GM23248 (cell line): ENCODE measurements at regions not wholly inside any gene's neighbourhood (a gene's known extent, or its start where the extent isn't known, plus 50 kb on each side); places are given as distances from the start of the nearest gene placed in this dataset.

ENCODE experiments used
- DNase-seq: peaks from one replicate; pipeline ENCODE4 v3.0.0-alpha.2; 2015
- H2AFZ ChIP-seq: fragments of 200-600 bp; sonication (generic); 2 replicates; pipeline ENCODE4 v1.6.1; 2016; ENCODE audit warnings: antibody characterized with exemption
- H3F3A ChIP-seq: fragments of 200-600 bp; sonication (generic); 2 replicates; pipeline ENCODE4 v1.6.1; 2016; ENCODE audit warnings: mild to moderate bottlenecking, antibody characterized with exemption, mixed run types; ENCODE audit not compliant: insufficient read depth
- H3K27ac ChIP-seq: fragments of 200-600 bp; sonication (generic); 2 replicates; pipeline ENCODE4 v1.5.1; 2016; ENCODE audit warnings: mild to moderate bottlenecking
- H3K27me3 ChIP-seq: fragments of 200-600 bp; sonication (generic); replicated peaks from 2 replicates; pipeline ENCODE4 v1.6.1; 2016; ENCODE audit warnings: mild to moderate bottlenecking; ENCODE audit not compliant: insufficient read depth
- H3K36me3 ChIP-seq: fragments of 200-600 bp; sonication (generic); 2 replicates; pipeline ENCODE4 v1.6.1; 2016; ENCODE audit warnings: low read depth, mild to moderate bottlenecking
- H3K4me1 ChIP-seq: fragments of 200-600 bp; sonication (generic); 2 replicates; pipeline ENCODE4 v1.6.1; 2016; ENCODE audit warnings: mild to moderate bottlenecking; ENCODE audit not compliant: insufficient read depth
- H3K4me2 ChIP-seq: fragments of 200-600 bp; sonication (generic); one replicate; pipeline ENCODE4 v1.6.1; 2016; ENCODE audit warnings: mild to moderate bottlenecking; ENCODE audit not compliant: unreplicated experiment
- H3K4me3 ChIP-seq: fragments of 200-600 bp; sonication (generic); 2 replicates; pipeline ENCODE4 v1.5.1; 2016; ENCODE audit warnings: mild to moderate bottlenecking
- H3K79me2 ChIP-seq: fragments of 200-600 bp; sonication (generic); 2 replicates; pipeline ENCODE4 v1.6.1; 2016; ENCODE audit warnings: mild to moderate bottlenecking; ENCODE audit not compliant: insufficient read depth
- H3K9ac ChIP-seq: fragments of 200-600 bp; sonication (generic); 2 replicates; pipeline ENCODE4 v1.6.1; 2016; ENCODE audit warnings: mild to moderate bottlenecking
- H3K9me2 ChIP-seq: fragments of 200-600 bp; sonication (generic); 2 replicates; pipeline ENCODE4 v1.6.1; 2016; ENCODE audit warnings: mixed run types, mild to moderate bottlenecking, moderate library complexity; ENCODE audit not compliant: insufficient read depth
- H3K9me3 ChIP-seq: fragments of 200-600 bp; sonication (generic); one replicate; pipeline ENCODE4 v1.6.1; 2017; ENCODE audit warnings: low read depth
- H4K20me1 ChIP-seq: fragments of 200-600 bp; sonication (generic); 2 replicates; pipeline ENCODE4 v1.6.0; 2016; ENCODE audit not compliant: insufficient read depth
- EZH2 ChIP-seq: fragments of 200-600 bp; sonication (generic); IDR thresholded peaks from 2 replicates; pipeline ENCODE4 v1.6.1; 2018; ENCODE audit warnings: antibody characterized with exemption, mild to moderate bottlenecking; ENCODE audit not compliant: insufficient read depth, poor library complexity, severe bottlenecking
- EZH2phosphoT487 ChIP-seq: fragments of 200-600 bp; sonication (generic); IDR thresholded peaks from 2 replicates; pipeline ENCODE4 v1.6.1; 2018; ENCODE audit warnings: antibody characterized with exemption, moderate library complexity, mild to moderate bottlenecking, low read depth; ENCODE audit not compliant: insufficient read depth
- WGBS, 2 experiments: methylation state at CpG; one replicate each; pipeline ENCODE4 v1.1.6; 2015 to 2017; ENCODE audit warnings: low lambda C conversion rate in 2 of 2, low coverage in 1 of 2; ENCODE audit errors: missing lambda C conversion rate in 2 of 2; 5-methylcytosine and 5-hydroxymethylcytosine counted together
- in situ Hi-C: fragments of 300-500 bp; cut with MboI; formaldehyde crosslinking; loops from 2 replicates; pipeline ENCODE4 v1.15.0; 2020

GRCh38 chr2:223475901-223476300, 126.3 kb downstream of the SCG2 start:
- H3K9me2 ChIP-seq: no peaks in the 10 kb centered on the region
- H3K9ac ChIP-seq: no peak overlapping the region
- in situ Hi-C loops: no loop called here
- H3K27ac ChIP-seq: no peak overlapping the region
- H3K36me3 ChIP-seq: no peaks in the 10 kb centered on the region
- H3K4me1 ChIP-seq: 0 out of 2 replicates have a peak, but pooled peaks cover 9% of the 10 kb centered on the region
- H3K27me3 ChIP-seq: no peaks in the 10 kb centered on the region
- H3K4me2 ChIP-seq: peak overlapping the region; percentile 31
- no peaks in the 10 kb centered on the region for H4K20me1 ChIP-seq
- no peaks in the 10 kb centered on the region for H3K9me3 ChIP-seq
- H3K4me3 ChIP-seq: no peak overlapping the region
- TF ChIP-seq EZH2phosphoT487: no peak
- TF ChIP-seq EZH2: no peak
- H2AFZ ChIP-seq: no peak overlapping the region
- 79 to 87% methylated on average over 2 of the region's 2 CpGs for WGBS, 2 experiments
- H3K79me2 ChIP-seq: no peaks in the 10 kb centered on the region
- DNase-seq: no peak
- H3F3A ChIP-seq: no peaks in the 10 kb centered on the region

GRCh38 chr2:223477318-223477717, 124.8 kb downstream of the SCG2 start:
- no peaks in the 10 kb centered on the region for H3F3A ChIP-seq

GRCh38 chr2:223481486-223481885, 120.7 kb downstream of the SCG2 start:
- in situ Hi-C loops: no loop called here
- no peaks in the 10 kb centered on the region for H3K9me2 ChIP-seq
- no peak overlapping the region for H2AFZ ChIP-seq
- no peak for TF ChIP-seq EZH2
- TF ChIP-seq EZH2phosphoT487: no peak
- no peaks in the 10 kb centered on the region for H4K20me1 ChIP-seq
- H3K36me3 ChIP-seq: no peaks in the 10 kb centered on the region
- H3F3A ChIP-seq: no peaks in the 10 kb centered on the region
- no peak overlapping the region for H3K9ac ChIP-seq
- DNase-seq: no peak
- no peaks in the 10 kb centered on the region for H3K4me1 ChIP-seq
- no peak overlapping the region for H3K4me3 ChIP-seq
- no peaks in the 10 kb centered on the region for H3K27me3 ChIP-seq
- H3K79me2 ChIP-seq: no peaks in the 10 kb centered on the region
- 72 to 74% methylated on average over 5 of the region's 5 CpGs for WGBS, 2 experiments
- no peak overlapping the region for H3K4me2 ChIP-seq
- H3K9me3 ChIP-seq: no peaks in the 10 kb centered on the region
- H3K27ac ChIP-seq: no peak overlapping the region

More at GRCh38 chr2:223477318-223477717, 124.8 kb downstream of the SCG2 start:
- Histone ChIP-seq H3K9ac (no peak overlapping the region), H3K9me2 (no peaks in the 10 kb centered on the region), H3K4me2 (no peak overlapping the region), H3K4me3 (no peak overlapping the region), H3K27me3 (no peaks in the 10 kb centered on the region), H3K36me3 (no peaks in the 10 kb centered on the region), H3K4me1 (0 out of 2 replicates have a peak, but pooled peaks cover 9% of the 10 kb centered on the region), H2AFZ (no peak overlapping the region), H3K79me2 (no peaks in the 10 kb centered on the region), H4K20me1 (no peaks in the 10 kb centered on the region), H3K27ac (no peak overlapping the region), H3K9me3 (no peaks in the 10 kb centered on the region)
- no peak for TF ChIP-seq EZH2phosphoT487
- TF ChIP-seq EZH2: no peak
- peak; percentile 34 for DNase-seq
- WGBS, 2 experiments: 78 to 100% methylated on average over 1 of the region's 1 CpG
- in situ Hi-C loops: no loop called here

GRCh38 chr2:223486751-223487150, 115.4 kb downstream of the SCG2 start:
- H3K4me2 ChIP-seq: no peak overlapping the region

More at GRCh38 chr2:223486751-223487150, 115.4 kb downstream of the SCG2 start:
- Histone ChIP-seq H3K79me2 (no peaks in the 10 kb centered on the region), H3F3A (no peaks in the 10 kb centered on the region), H3K27ac (no peak overlapping the region), H3K4me1 (0 out of 2 replicates have a peak, but pooled peaks cover 9% of the 10 kb centered on the region), H3K36me3 (no peaks in the 10 kb centered on the region), H3K4me3 (no peak overlapping the region), H4K20me1 (no peaks in the 10 kb centered on the region), H3K27me3 (no peaks in the 10 kb centered on the region), H3K9me3 (no peaks in the 10 kb centered on the region), H2AFZ (no peak overlapping the region), H3K9ac (no peak overlapping the region), H3K9me2 (no peaks in the 10 kb centered on the region)
- in situ Hi-C loops: no loop called here
- TF ChIP-seq EZH2 (no peak), EZH2phosphoT487 (no peak)
- no peak for DNase-seq
